Loucy (cell line): ENCODE measurements at regions not wholly inside any gene's neighbourhood (a gene's known extent, or its start where the extent isn't known, plus 50 kb on each side); places are given as distances from the start of the nearest gene placed in this dataset.

Source experiments
- H2AFZ ChIP-seq: fragments of 200-600 bp; sonication (generic); 2 replicates; pipeline ENCODE4 v1.6.0; 2016; ENCODE audit warnings: antibody characterized with exemption, mild to moderate bottlenecking, low read length, moderate library complexity
- H3F3A ChIP-seq: fragments of 200-600 bp; 2 replicates; pipeline ENCODE4 v1.6.0; 2016; ENCODE audit warnings: antibody characterized with exemption, low read depth, mild to moderate bottlenecking
- H3K27me3 ChIP-seq: fragments of 200-600 bp; sonication (generic); 2 replicates; pipeline ENCODE4 v1.6.1; 2014; ENCODE audit warnings: low read length, mild to moderate bottlenecking; ENCODE audit not compliant: insufficient read depth, poor library complexity, severe bottlenecking
- H3K36me3 ChIP-seq: fragments of 200-600 bp; sonication (generic); 2 replicates; pipeline ENCODE4 v1.6.1; 2016; ENCODE audit warnings: low read length; ENCODE audit not compliant: insufficient read depth
- H3K4me1 ChIP-seq: fragments of 200-600 bp; sonication (generic); 2 replicates; pipeline ENCODE4 v1.5.1; 2014; ENCODE audit warnings: low read length, mild to moderate bottlenecking; ENCODE audit not compliant: insufficient read depth, poor library complexity, severe bottlenecking
- H3K4me2 ChIP-seq: fragments of 200-600 bp; sonication (generic); 2 replicates; pipeline ENCODE4 v1.6.0; 2014; ENCODE audit warnings: antibody characterized with exemption, low read length, low read depth, mild to moderate bottlenecking; ENCODE audit not compliant: poor library complexity, severe bottlenecking
- H3K4me3 ChIP-seq: fragments of 200-600 bp; sonication (generic); 2 replicates; pipeline ENCODE4 v1.5.1; 2014; ENCODE audit warnings: low read length, mild to moderate bottlenecking, mixed read lengths; ENCODE audit not compliant: poor library complexity, severe bottlenecking
- H3K79me2 ChIP-seq: fragments of 200-600 bp; sonication (generic); 2 replicates; pipeline ENCODE4 v1.6.1; 2014; ENCODE audit warnings: low read length; ENCODE audit not compliant: insufficient read depth
- H3K9ac ChIP-seq: fragments of 200-600 bp; sonication (generic); 2 replicates; pipeline ENCODE4 v1.6.0; 2014; ENCODE audit warnings: mild to moderate bottlenecking, low read depth, low read length, moderate library complexity; ENCODE audit not compliant: poor library complexity, severe bottlenecking
- H3K9me2 ChIP-seq: fragments of 200-600 bp; sonication (generic); replicated peaks from 2 replicates; pipeline ENCODE4 v1.6.1; 2016; ENCODE audit warnings: low read depth, low read length, mixed read lengths
- H3K9me3 ChIP-seq: fragments of 200-600 bp; sonication (generic); 2 replicates; pipeline ENCODE4 v1.6.1; 2014; ENCODE audit warnings: mild to moderate bottlenecking, antibody characterized with exemption, low read length, low read depth; ENCODE audit not compliant: insufficient read depth
- H4K20me1 ChIP-seq: fragments of 200-600 bp; sonication (generic); 2 replicates; pipeline ENCODE4 v1.6.0; 2014; ENCODE audit warnings: antibody characterized with exemption, low read length, mild to moderate bottlenecking; ENCODE audit not compliant: insufficient read depth, poor library complexity, severe bottlenecking
- CTCF ChIP-seq: fragments of 200-600 bp; sonication (generic); conservative IDR thresholded peaks from 2 replicates; pipeline ENCODE4 v1.5.1; 2014; ENCODE audit warnings: mild to moderate bottlenecking, antibody characterized with exemption, low read length
- EZH2phosphoT487 ChIP-seq: fragments of 200-600 bp; IDR thresholded peaks from 2 replicates; pipeline ENCODE4 v1.6.1; 2018; ENCODE audit warnings: antibody characterized with exemption, mild to moderate bottlenecking, moderate library complexity, borderline replicate concordance

- H3K9ac ChIP-seq, result peak overlapping the region; percentile 9
- H3K79me2 ChIP-seq, result no peaks in the 10 kb centered on the region
- no peak overlapping the region for H3K4me3 ChIP-seq
- H3K9me2 ChIP-seq, result no peaks in the 10 kb centered on the region
- peak overlapping the region; percentile 5; the same call in 1 of the 2 replicates for H2AFZ ChIP-seq
- H4K20me1 ChIP-seq, result no peaks in the 10 kb centered on the region
- peak overlapping the region; percentile 3 for H3K4me2 ChIP-seq
- H3K9me3 ChIP-seq, result no peaks in the 10 kb centered on the region
- peaks cover 41% of the 10 kb centered on the region for H3K4me1 ChIP-seq
- H3K27me3 ChIP-seq, result no peaks in the 10 kb centered on the region
- H3F3A ChIP-seq, result peaks cover 2% of the 10 kb centered on the region; the same call in 1 of the 2 replicates
- no peaks in the 10 kb centered on the region for H3K36me3 ChIP-seq
- TF ChIP-seq CTCF (peak; percentile 93), EZH2phosphoT487 (no peak)
Observed at GRCh38 chr1:172826096-172826741, 167.3 kb downstream of the FASLG start.

GRCh38 chr1:172827301-172827700, 168.4 kb downstream of the FASLG start:
- TF ChIP-seq CTCF (no peak), EZH2phosphoT487 (no peak)
- Histone ChIP-seq H3K4me1 (peaks cover 37% of the 10 kb centered on the region), H3K9me2 (no peaks in the 10 kb centered on the region), H3K79me2 (no peaks in the 10 kb centered on the region), H3K36me3 (no peaks in the 10 kb centered on the region), H3F3A (no peaks in the 10 kb centered on the region), H3K4me3 (no peak overlapping the region), H3K4me2 (no peak overlapping the region), H3K9me3 (no peaks in the 10 kb centered on the region), H4K20me1 (no peaks in the 10 kb centered on the region), H2AFZ (no peak overlapping the region), H3K9ac (no peak overlapping the region), H3K27me3 (no peaks in the 10 kb centered on the region)

GRCh38 chr1:172827841-172828240, 168.9 kb downstream of the FASLG start:
- Histone ChIP-seq H3K4me2 (no peak overlapping the region), H3F3A (no peaks in the 10 kb centered on the region), H3K27me3 (no peaks in the 10 kb centered on the region), H3K4me1 (peaks cover 34% of the 10 kb centered on the region), H3K36me3 (no peaks in the 10 kb centered on the region), H3K9ac (no peak overlapping the region), H3K4me3 (no peak overlapping the region), H3K79me2 (no peaks in the 10 kb centered on the region), H3K9me3 (no peaks in the 10 kb centered on the region), H3K9me2 (no peaks in the 10 kb centered on the region), H2AFZ (no peak overlapping the region), H4K20me1 (no peaks in the 10 kb centered on the region)
- no peak for TF ChIP-seq CTCF
- TF ChIP-seq EZH2phosphoT487, result no peak
